LNCaP clone FGC (cell line): ENCODE measurements at regions not wholly inside any gene's neighbourhood (a gene's known extent, or its start where the extent isn't known, plus 50 kb on each side); places are given as distances from the start of the nearest gene placed in this dataset.
"Not testable (repeated sequence)": the region's sequence is repeated elsewhere in the genome, so short reads cannot be mapped to it uniquely, and the experiment has no call there.

ENCODE experiments used
- DNase-seq: peaks from one replicate; pipeline ENCODE4 v3.0.0-alpha.2; 2011; ENCODE audit warnings: low read depth
- H3K4me3 ChIP-seq: 2 replicates; pipeline ENCODE4 v1.5.1; 2011; ENCODE audit warnings: mild to moderate bottlenecking, low read depth, low read length, control low read depth
- CTCF ChIP-seq: IDR thresholded peaks from 2 replicates; pipeline ENCODE4 v1.5.1; 2012; ENCODE audit warnings: mild to moderate bottlenecking; ENCODE audit not compliant: control insufficient read depth, insufficient read depth; ENCODE audit errors: extremely low read depth

- H3K4me3 ChIP-seq = no peak overlapping the region
- DNase-seq = no peak
- no peak for TF ChIP-seq CTCF
Observed at GRCh38 chrX:112190646-112191045, 108.1 kb upstream of the TRPC5 start.

GRCh38 chrX:112181361-112181760, 98.8 kb upstream of the TRPC5 start:
- not testable (repeated sequence) for DNase-seq, H3K4me3 ChIP-seq

- DNase-seq = no peak
- no peak overlapping the region for H3K4me3 ChIP-seq
- no peak for TF ChIP-seq CTCF
Observed at GRCh38 chrX:112164420-112164819, 81.8 kb upstream of the TRPC5 start.

GRCh38 chrX:112163906-112164305, 81.3 kb upstream of the TRPC5 start:
- no peak for DNase-seq
- no peak overlapping the region for H3K4me3 ChIP-seq
- TF ChIP-seq CTCF = no peak

- DNase-seq = no peak
- H3K4me3 ChIP-seq = no peak overlapping the region
- no peak for TF ChIP-seq CTCF
Observed at GRCh38 chrX:112148397-112148796, 65.8 kb upstream of the TRPC5 start.

GRCh38 chrX:112147206-112147605, 64.6 kb upstream of the TRPC5 start:
- no peak overlapping the region for H3K4me3 ChIP-seq
- no peak for DNase-seq
- peak; percentile 43 for TF ChIP-seq CTCF

- DNase-seq = no peak
- TF ChIP-seq CTCF = no peak
- no peak overlapping the region for H3K4me3 ChIP-seq
Observed at GRCh38 chrX:112137276-112137675, 54.7 kb upstream of the TRPC5 start.
